K562 (cell line): ENCODE measurements at regions not wholly inside any gene's neighbourhood (a gene's known extent, or its start where the extent isn't known, plus 50 kb on each side); places are given as distances from the start of the nearest gene placed in this dataset.

Experiments used
- ATAC-seq: fragments of 200-7000 bp; cut with Tn5 transposase; 3 replicates; pipeline ENCODE4 v1.9.1; 2020; ENCODE audit warnings: moderate library complexity
- BruUV-seq: library from RNA; stranded (reverse); fragments of 400-500 nt; replicated peaks from 2 replicates; lab custom pipeline; 2021; lab: Mats Ljungman, UMichigan
- CTCF ChIA-PET: fragments of 300-600 bp; formaldehyde crosslinking; extraction: SDS; loops from one replicate; lab custom pipeline; 2021; ENCODE audit warnings: low intra/inter-chr PET ratio; lab: Yijun Ruan, JAX
- POLR2A ChIA-PET: fragments of 300-600, 350-650 bp; sonication (Branson Sonifier 250); formaldehyde crosslinking; extraction: SDS; loops from one replicate; lab custom pipeline; 2021; ENCODE audit warnings: antibody characterized with exemption, inconsistent platforms; lab: Yijun Ruan, JAX
- DNase-seq, 4 experiments: peaks; one replicate each; pipeline versions ENCODE4 v3.0.0 to v3.0.0-alpha.2; 2011 to 2018; ENCODE audit warnings: low spot score in 3 of 4, mixed read lengths in 3 of 4; ENCODE audit errors: extremely low read depth in 1 of 4
- FAIRE-seq: peaks from 2 replicates; lab custom pipeline; 2011; peaks lifted over from hg19 to GRCh38; lab: Jason Lieb, UNC
- H2AFZ ChIP-seq: 2 replicates; pipeline ENCODE4 v1.6.0; 2011; ENCODE audit warnings: low read depth, low read length, control low read depth, inconsistent platforms
- H3K27ac ChIP-seq: fragments of 200-600 bp; 3 replicates; pipeline ENCODE4 v1.8.0; 2011; ENCODE audit warnings: low read depth, mild to moderate bottlenecking, control low read depth, inconsistent platforms, low read length, moderate library complexity, mixed read lengths; ENCODE audit errors: extremely low read depth
- H3K27me3 ChIP-seq, 2 experiments: fragments of 300-600 bp in 1 of 2; 2 replicates in 1 of 2; 3 replicates in 1 of 2; pipeline versions ENCODE4 v1.6.0 to v1.8.0; 2011; ENCODE audit warnings: inconsistent platforms in 2 of 2, low read length in 2 of 2, mild to moderate bottlenecking in 1 of 2, mixed read lengths in 1 of 2, moderate library complexity in 1 of 2; ENCODE audit not compliant: control insufficient read depth in 2 of 2, insufficient read depth in 2 of 2
- H3K36me3 ChIP-seq: fragments of 300-600 bp; 3 replicates; pipeline ENCODE4 v1.8.0; 2011; ENCODE audit warnings: mild to moderate bottlenecking, low read length, inconsistent platforms; ENCODE audit not compliant: control insufficient read depth, insufficient read depth
- H3K4me1 ChIP-seq, 2 experiments: fragments of 200-600 bp in 1 of 2; replicated peaks in 1 of 2; 2 replicates in 1 of 2; 3 replicates in 1 of 2; pipeline versions ENCODE4 v1.5.1 to v1.8.0; 2011; ENCODE audit warnings: inconsistent platforms in 2 of 2, low read length in 2 of 2, mild to moderate bottlenecking in 1 of 2, mixed read lengths in 1 of 2, moderate library complexity in 1 of 2; ENCODE audit not compliant: control insufficient read depth in 2 of 2, insufficient read depth in 2 of 2
- H3K4me2 ChIP-seq: 2 replicates; pipeline ENCODE4 v1.6.1; 2011; ENCODE audit warnings: low read length, control low read depth, inconsistent platforms, mixed read lengths; ENCODE audit not compliant: insufficient read depth
- H3K4me3 ChIP-seq: fragments of 200-600 bp; sonication (generic), shearing (Covaris generic); 2 replicates; pipeline ENCODE4 v1.5.1; 2016; ENCODE audit warnings: control low read depth, inconsistent platforms
- H3K79me2 ChIP-seq: fragments of 200-600 bp; 3 replicates; pipeline ENCODE4 v1.8.0; 2011; ENCODE audit warnings: low read length, inconsistent platforms; ENCODE audit not compliant: control insufficient read depth, insufficient read depth
- H3K9ac ChIP-seq, 2 experiments: 2 replicates each; pipeline versions ENCODE4 v1.6.0 to v1.6.1; 2011; ENCODE audit warnings: low read depth in 2 of 2, low read length in 2 of 2, control low read depth in 1 of 2, inconsistent platforms in 1 of 2, mild to moderate bottlenecking in 1 of 2, mixed read lengths in 1 of 2; ENCODE audit not compliant: insufficient read depth in 1 of 2
- H3K9me1 ChIP-seq: one replicate; pipeline ENCODE4 v1.6.0; 2011; ENCODE audit warnings: inconsistent platforms, mild to moderate bottlenecking, low read length, moderate library complexity; ENCODE audit not compliant: control insufficient read depth, insufficient read depth
- H3K9me3 ChIP-seq: replicated peaks from 2 replicates; pipeline ENCODE4 v1.5.1; 2011; ENCODE audit warnings: low read depth, low read length, inconsistent platforms; ENCODE audit not compliant: control insufficient read depth, insufficient read depth
- H4K20me1 ChIP-seq: replicated peaks from 2 replicates; pipeline ENCODE4 v1.6.1; 2011; ENCODE audit warnings: low read length, inconsistent platforms, mixed read lengths; ENCODE audit not compliant: control insufficient read depth, insufficient read depth
- HMG20A ChIP-seq: fragments of 450-650 bp; formaldehyde crosslinking; conservative IDR thresholded peaks from 2 replicates; pipeline ENCODE4 v1.4.0; 2020; ENCODE audit warnings: mild to moderate bottlenecking, mixed read lengths
- NFIX ChIP-seq: fragments of 250-450 bp; sonication (Bioruptor Pico); IDR thresholded peaks from 2 replicates; pipeline ENCODE4 v1.4.0; 2020; ENCODE audit warnings: low read depth, mild to moderate bottlenecking, moderate library complexity
- NR4A1 ChIP-seq, 2 experiments: fragments of 250-450 bp in 1 of 2; fragments of 450-650 bp in 1 of 2; sonication (Bioruptor Pico) in 1 of 2; IDR thresholded peaks; 2 replicates each; pipeline versions ENCODE4 v1.4.0 to v1.6.1; 2016 to 2020; ENCODE audit warnings: mild to moderate bottlenecking in 2 of 2, missing compliant biosample characterization in 1 of 2, missing genetic modification characterization in 1 of 2, moderate library complexity in 1 of 2
- PCBP1 ChIP-seq: fragments of 200-400 bp; formaldehyde crosslinking; IDR thresholded peaks from 2 replicates; pipeline ENCODE4 v1.6.1; 2018; ENCODE audit warnings: mild to moderate bottlenecking, low read depth, low read length; ENCODE audit not compliant: poor library complexity, severe bottlenecking
- POLR3A ChIP-seq: IDR thresholded peaks from 2 replicates; pipeline ENCODE4 v1.6.1; 2011; ENCODE audit warnings: borderline replicate concordance, mild to moderate bottlenecking, moderate library complexity; ENCODE audit not compliant: insufficient read length, insufficient read depth; ENCODE audit errors: extremely low read depth
- RFX5 ChIP-seq: IDR thresholded peaks from 2 replicates; pipeline ENCODE4 v1.6.1; 2011; ENCODE audit warnings: low read depth, mild to moderate bottlenecking, improper control_type of control experiment, low read length
- SRSF9 ChIP-seq: fragments of 200-400 bp; formaldehyde crosslinking; IDR thresholded peaks from 2 replicates; pipeline ENCODE4 v1.6.1; 2017; ENCODE audit warnings: low read depth, low read length, borderline replicate concordance
- ZBTB1 ChIP-seq: sonication (generic); formaldehyde crosslinking; IDR thresholded peaks from 2 replicates; pipeline ENCODE4 v1.8.1; 2023; ENCODE audit warnings: missing genetic modification reagents, low read depth, mild to moderate bottlenecking, borderline replicate concordance
- ZNF143 ChIP-seq: sonication (generic); formaldehyde crosslinking; IDR thresholded peaks from 2 replicates; pipeline ENCODE4 v1.9.0; 2022; ENCODE audit warnings: mild to moderate bottlenecking, missing genetic modification reagents
- ZNF347 ChIP-seq: fragments of 450-650 bp; formaldehyde crosslinking; IDR thresholded peaks from 2 replicates; pipeline ENCODE4 v1.4.0; 2020; ENCODE audit warnings: low read depth, mild to moderate bottlenecking, moderate library complexity
- ZNF583 ChIP-seq: fragments of 250-450 bp; sonication (Bioruptor Pico); IDR thresholded peaks from 2 replicates; pipeline ENCODE4 v1.4.0; 2020
- ZNF695 ChIP-seq: fragments of 450-650 bp; formaldehyde crosslinking; IDR thresholded peaks from 2 replicates; pipeline ENCODE4 v1.4.0; 2020; ENCODE audit warnings: mild to moderate bottlenecking, moderate library complexity
- WGBS: fragments of 100-300 bp; shearing (Covaris generic); methylation state at CpG from one replicate; pipeline ENCODE4 v1.1.6; 2016; ENCODE audit warnings: low coverage, mixed read lengths; ENCODE audit not compliant: insufficient coverage; ENCODE audit errors: missing lambda C conversion rate; 5-methylcytosine and 5-hydroxymethylcytosine counted together
- in situ Hi-C: fragments of 300-500 bp; cut with MboI; formaldehyde crosslinking; loops from 4 replicates; pipeline ENCODE4 v1.15.0; 2018; ENCODE audit warnings: inconsistent platforms, mixed read lengths
- intact Hi-C: fragments of 100-400 bp; cut with micrococcal nuclease; formaldehyde crosslinking; loops from 2 replicates; pipeline ENCODE4 v1.14.2; 2022
- TF ChIP-seq, protein P1 (sequence below): fragments of 450-650 bp; formaldehyde crosslinking; IDR thresholded peaks from 2 replicates; pipeline ENCODE4 v1.4.0; 2020; ENCODE audit warnings: mild to moderate bottlenecking
- TF ChIP-seq, protein P2 (sequence below): fragments of 250-450 bp; sonication (Bioruptor Pico); IDR thresholded peaks from 2 replicates; pipeline ENCODE4 v1.8.0; 2021; ENCODE audit warnings: borderline replicate concordance, mild to moderate bottlenecking, moderate library complexity; ENCODE audit not compliant: poor library complexity, severe bottlenecking
- TF ChIP-seq, protein P3 (sequence below): fragments of 450-650 bp; IDR thresholded peaks from 2 replicates; pipeline ENCODE4 v1.6.1; 2017; ENCODE audit warnings: antibody characterized with exemption
- TF ChIP-seq, protein P4 (sequence below), 2 experiments: fragments of 450-650 bp in 1 of 2; sonication (generic) in 1 of 2; formaldehyde crosslinking; conservative IDR thresholded peaks; 2 replicates each; pipeline versions ENCODE4 v1.4.0 to v1.8.1; 2020 to 2022; ENCODE audit warnings: mild to moderate bottlenecking in 1 of 2, missing genetic modification reagents in 1 of 2

DNA sequence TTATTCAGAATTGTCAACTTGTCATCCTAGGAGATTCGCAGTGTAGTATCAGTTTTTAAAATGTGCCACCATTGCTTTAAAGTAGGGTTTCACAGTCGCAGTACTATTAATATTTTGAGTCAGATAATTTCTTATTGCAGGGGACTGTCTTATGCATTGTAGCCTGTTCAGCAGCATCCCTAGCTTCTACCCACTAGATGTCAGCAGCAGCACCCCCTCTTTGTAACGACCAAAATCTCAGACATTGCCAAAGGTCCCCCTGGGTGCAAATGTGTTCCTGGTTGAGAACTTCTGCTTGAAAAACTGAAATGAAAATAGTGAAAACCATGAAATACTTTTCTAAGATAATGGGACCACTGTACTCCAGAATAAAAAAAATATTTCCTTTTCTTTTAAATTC lies 474.8 kb downstream of the CNTN3 start:
- no peaks in the 10 kb centered on the region for H3K27me3 ChIP-seq
- DNase-seq: no peak
- ATAC-seq: no peak
- no peak overlapping the region for H3K9ac ChIP-seq
- no peak overlapping the region for H2AFZ ChIP-seq
- no peaks in the 10 kb centered on the region for H3K79me2 ChIP-seq
- TF ChIP-seq NR4A1 (CRISPR knock-in tag; IDR thresholded peaks at IDR 0.05) (no peak), NR4A1 (tag; IDR thresholded peaks at IDR 0.05) (no peak), ZBTB1 (CRISPR knock-in tag) (no peak), RFX5 (no peak), ZNF347 (CRISPR knock-in tag) (no peak), PCBP1 (no peak), SRSF9 (no peak), HMG20A (CRISPR knock-in tag) (no peak), ZNF143 (CRISPR knock-in tag) (no peak), NFIX (CRISPR knock-in tag) (no peak), ZNF695 (CRISPR knock-in tag) (no peak), ZNF583 (CRISPR knock-in tag) (no peak), POLR3A (no peak)
- TF ChIP-seq, protein P1, sequence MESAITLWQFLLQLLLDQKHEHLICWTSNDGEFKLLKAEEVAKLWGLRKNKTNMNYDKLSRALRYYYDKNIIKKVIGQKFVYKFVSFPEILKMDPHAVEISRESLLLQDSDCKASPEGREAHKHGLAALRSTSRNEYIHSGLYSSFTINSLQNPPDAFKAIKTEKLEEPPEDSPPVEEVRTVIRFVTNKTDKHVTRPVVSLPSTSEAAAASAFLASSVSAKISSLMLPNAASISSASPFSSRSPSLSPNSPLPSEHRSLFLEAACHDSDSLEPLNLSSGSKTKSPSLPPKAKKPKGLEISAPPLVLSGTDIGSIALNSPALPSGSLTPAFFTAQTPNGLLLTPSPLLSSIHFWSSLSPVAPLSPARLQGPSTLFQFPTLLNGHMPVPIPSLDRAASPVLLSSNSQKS (CRISPR knock-in tag): no peak
- TF ChIP-seq, protein P2, sequence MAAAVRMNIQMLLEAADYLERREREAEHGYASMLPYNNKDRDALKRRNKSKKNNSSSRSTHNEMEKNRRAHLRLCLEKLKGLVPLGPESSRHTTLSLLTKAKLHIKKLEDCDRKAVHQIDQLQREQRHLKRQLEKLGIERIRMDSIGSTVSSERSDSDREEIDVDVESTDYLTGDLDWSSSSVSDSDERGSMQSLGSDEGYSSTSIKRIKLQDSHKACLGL (CRISPR knock-in tag): no peak
- TF ChIP-seq, protein P3, sequence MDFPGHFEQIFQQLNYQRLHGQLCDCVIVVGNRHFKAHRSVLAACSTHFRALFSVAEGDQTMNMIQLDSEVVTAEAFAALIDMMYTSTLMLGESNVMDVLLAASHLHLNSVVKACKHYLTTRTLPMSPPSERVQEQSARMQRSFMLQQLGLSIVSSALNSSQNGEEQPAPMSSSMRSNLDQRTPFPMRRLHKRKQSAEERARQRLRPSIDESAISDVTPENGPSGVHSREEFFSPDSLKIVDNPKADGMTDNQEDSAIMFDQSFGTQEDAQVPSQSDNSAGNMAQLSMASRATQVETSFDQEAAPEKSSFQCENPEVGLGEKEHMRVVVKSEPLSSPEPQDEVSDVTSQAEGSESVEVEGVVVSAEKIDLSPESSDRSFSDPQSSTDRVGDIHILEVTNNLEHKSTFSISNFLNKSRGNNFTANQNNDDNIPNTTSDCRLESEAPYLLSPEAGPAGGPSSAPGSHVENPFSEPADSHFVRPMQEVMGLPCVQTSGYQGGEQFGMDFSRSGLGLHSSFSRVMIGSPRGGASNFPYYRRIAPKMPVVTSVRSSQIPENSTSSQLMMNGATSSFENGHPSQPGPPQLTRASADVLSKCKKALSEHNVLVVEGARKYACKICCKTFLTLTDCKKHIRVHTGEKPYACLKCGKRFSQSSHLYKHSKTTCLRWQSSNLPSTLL: no peak
- TF ChIP-seq, protein P4, sequence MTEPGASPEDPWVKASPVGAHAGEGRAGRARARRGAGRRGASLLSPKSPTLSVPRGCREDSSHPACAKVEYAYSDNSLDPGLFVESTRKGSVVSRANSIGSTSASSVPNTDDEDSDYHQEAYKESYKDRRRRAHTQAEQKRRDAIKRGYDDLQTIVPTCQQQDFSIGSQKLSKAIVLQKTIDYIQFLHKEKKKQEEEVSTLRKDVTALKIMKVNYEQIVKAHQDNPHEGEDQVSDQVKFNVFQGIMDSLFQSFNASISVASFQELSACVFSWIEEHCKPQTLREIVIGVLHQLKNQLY (CRISPR knock-in tag; conservative IDR thresholded peaks at IDR 0.05): no peak
- no peak overlapping the region for H3K4me3 ChIP-seq
- BruUV-seq: no TSS peak
- 0% methylated on average over 3 of the region's 3 CpGs for WGBS
- CTCF ChIA-PET: no interaction called here
- H3K9me3 ChIP-seq: no peaks in the 10 kb centered on the region
- no peak overlapping the region for H3K27ac ChIP-seq
- intact Hi-C loops (no loop called here), in situ Hi-C loops (no loop called here)
- no peaks in the 10 kb centered on the region for H4K20me1 ChIP-seq
- H3K4me2 ChIP-seq: no peak overlapping the region
- no peak for FAIRE-seq
- H3K36me3 ChIP-seq: no peaks in the 10 kb centered on the region
- POLR2A ChIA-PET: no interaction called here
- no peaks in the 10 kb centered on the region for H3K9me1 ChIP-seq
- no peaks in the 10 kb centered on the region for H3K4me1 ChIP-seq
